Adrenal gland (tissue), 9 donors: ENCODE measurements at regions not wholly inside any gene's neighbourhood (a gene's known extent, or its start where the extent isn't known, plus 50 kb on each side); places are given as distances from the start of the nearest gene placed in this dataset.

Experiments used
- DNase-seq, 7 donors: peaks; one replicate each; pipeline ENCODE4 v3.0.0-alpha.2; 2019 to 2020
- H3K27ac ChIP-seq, 5 donors: fragments of 200-600 bp; sonication (generic) in 4 of 5; 1 replicate in 3 of 5; 2 replicates in 2 of 5; pipeline versions ENCODE4 v1.5.1 to v1.8.0; 2016 to 2020; ENCODE audit warnings: mild to moderate bottlenecking in 1 of 5
- H3K27me3 ChIP-seq: fragments of 200-600 bp; 2 replicates; pipeline ENCODE4 v1.8.0; 2021
- H3K36me3 ChIP-seq, 2 donors: fragments of 200-600 bp; replicated peaks in 1 of 2; 1 replicate in 1 of 2; 2 replicates in 1 of 2; pipeline versions ENCODE4 v1.5.1 to v1.8.0; 2018 to 2022
- H3K4me1 ChIP-seq, 2 donors: fragments of 200-600 bp; replicated peaks in 1 of 2; 1 replicate in 1 of 2; 2 replicates in 1 of 2; pipeline versions ENCODE4 v1.5.1 to v1.8.0; 2018 to 2021
- H3K4me3 ChIP-seq, 4 donors: fragments of 200-600 bp; sonication (generic) in 3 of 4; one replicate each; pipeline ENCODE4 v1.5.1; 2016 to 2018
- H3K9me3 ChIP-seq, 3 donors: fragments of 200-600 bp; sonication (generic) in 1 of 3; replicated peaks in 1 of 3; 1 replicate in 2 of 3; 2 replicates in 1 of 3; pipeline versions ENCODE4 v1.5.1 to v1.8.0; 2016 to 2021
- CTCF ChIP-seq, 6 experiments: fragments of 450-650 bp in 4 of 6; fragments of 200-600 bp in 2 of 6; sonication (generic) in 1 of 6; IDR thresholded peaks; 1 replicate in 5 of 6; 2 replicates in 1 of 6; pipeline versions ENCODE4 v1.5.1 to v1.8.0; 2016 to 2021; ENCODE audit warnings: antibody characterized with exemption in 6 of 6, mild to moderate bottlenecking in 2 of 6, moderate library complexity in 1 of 6
- POLR2A ChIP-seq, 2 donors: fragments of 450-650 bp; IDR thresholded peaks; one replicate each; pipeline ENCODE4 v1.6.1; 2017; ENCODE audit warnings: antibody characterized with exemption in 2 of 2, mild to moderate bottlenecking in 2 of 2, moderate library complexity in 1 of 2
- WGBS, 4 donors: extraction: QIAGEN DNeasy Blood & Tissue Kit in 2 of 4; methylation state at CpG; one replicate each; pipeline versions ENCODE4 v1.1.5 to v1.1.7; 2013 to 2017; 5-methylcytosine and 5-hydroxymethylcytosine counted together
- intact Hi-C, 2 donors: fragments of 100-400 bp; cut with DNase I; formaldehyde crosslinking; loops; one replicate each; pipeline versions ENCODE4 v1.14.1 to v1.15.0; 2022 to 2023
- donor health status: healthy with polysubstance abuse.
- donor health status: Bipolar disorder and iron deficiency.
- donor health status: DM: yes; HTN: yes; CAD: no.
- donor health status: DM: no; HTN: no; CAD: no.
- donor health status: DM: no; HTN: no; CAD: no.

DNA sequence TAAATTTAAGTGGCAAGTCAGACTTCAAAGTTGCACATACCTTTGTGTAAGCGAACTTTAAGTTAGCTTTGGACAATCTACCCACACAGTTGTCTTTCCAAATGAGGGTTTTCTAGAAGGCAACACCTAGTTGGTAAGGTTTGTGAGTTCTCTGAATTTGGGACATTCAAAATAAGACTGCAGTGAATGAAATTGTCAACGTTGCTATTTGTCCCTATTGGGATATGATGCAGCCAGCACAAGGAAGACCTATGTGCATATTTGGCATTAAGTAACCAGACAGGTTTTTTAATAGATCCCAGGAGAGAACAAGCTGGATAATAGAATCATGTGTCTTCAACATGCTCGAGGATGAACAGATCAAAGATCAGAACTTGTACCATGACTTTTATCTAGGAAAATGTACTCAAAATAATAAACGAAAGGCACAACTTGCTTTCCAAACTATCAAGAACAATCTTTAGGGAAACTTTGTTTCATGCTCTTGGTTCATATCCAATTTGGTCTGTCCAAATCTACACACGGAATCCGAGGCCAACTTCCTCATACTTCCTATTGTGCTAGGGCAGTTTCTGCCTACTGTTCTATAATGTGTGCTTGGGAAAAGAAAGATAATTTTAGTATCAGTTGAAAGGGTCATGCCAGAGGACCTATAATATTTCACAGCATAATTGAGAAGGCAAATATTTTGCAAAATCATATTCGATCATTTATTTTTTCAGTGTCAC lies 284.2 kb upstream of the SOX5 start:
- Histone ChIP-seq H3K4me1 (no peaks in the 10 kb centered on the region), H3K4me3 (no peak overlapping the region), H3K27me3 (no peaks in the 10 kb centered on the region), H3K27ac (no peak overlapping the region), H3K9me3 (no peaks in the 10 kb centered on the region), H3K36me3 (no peaks in the 10 kb centered on the region)
- no peak for DNase-seq
- TF ChIP-seq POLR2A (IDR thresholded peaks at IDR 0.05) (no peak), CTCF (IDR thresholded peaks at IDR 0.05) (no peak)
- 61 to 68% (median 66%) methylated on average over 7 of the region's 7 CpGs for WGBS, 4 donors
- intact Hi-C loops = no loop called here

- intact Hi-C loops = no loop called here
- 74 to 81% (median 79%) methylated on average over 2 of the region's 2 CpGs for WGBS, 4 donors
- no peak overlapping the region for H3K4me3 ChIP-seq
- no peak for TF ChIP-seq CTCF (IDR thresholded peaks at IDR 0.05)
- no peak for TF ChIP-seq POLR2A (IDR thresholded peaks at IDR 0.05)
- no peaks in the 10 kb centered on the region for H3K4me1 ChIP-seq
- no peaks in the 10 kb centered on the region for H3K27me3 ChIP-seq
- DNase-seq = no peak
- H3K27ac ChIP-seq = no peak overlapping the region
- no peaks in the 10 kb centered on the region for H3K9me3 ChIP-seq
- no peaks in the 10 kb centered on the region for H3K36me3 ChIP-seq
Measured at GRCh38 chr12:24232531-24232930, 283.1 kb upstream of the SOX5 start.

DNA sequence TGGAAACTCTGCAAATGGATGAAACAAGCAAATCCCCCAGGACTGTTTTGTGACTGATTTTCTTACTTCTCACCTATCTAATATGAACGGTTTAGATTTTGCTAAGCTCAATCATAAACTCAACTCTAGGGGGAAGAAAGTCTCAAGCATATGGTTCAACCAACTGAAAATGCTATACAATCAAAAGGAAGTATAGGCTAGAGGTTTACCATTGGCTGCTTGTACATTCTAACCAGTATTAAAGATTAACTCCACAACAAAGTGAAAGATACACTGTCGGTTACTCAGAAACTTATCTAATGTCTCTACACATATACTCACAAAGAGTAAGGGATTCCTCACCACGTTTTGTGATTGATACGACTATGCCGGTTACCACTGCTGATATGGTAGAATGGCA lies 281.8 kb upstream of the SOX5 start:
- TF ChIP-seq POLR2A (IDR thresholded peaks at IDR 0.05) = no peak
- TF ChIP-seq CTCF (IDR thresholded peaks at IDR 0.05) = no peak
- intact Hi-C loops = no loop called here
- WGBS, 4 donors = 83 to 90% (median 87%) methylated on average over 5 of the region's 5 CpGs
- DNase-seq = no peak
- Histone ChIP-seq H3K27ac (no peak overlapping the region), H3K36me3 (no peaks in the 10 kb centered on the region), H3K4me1 (no peaks in the 10 kb centered on the region), H3K4me3 (no peak overlapping the region), H3K27me3 (no peaks in the 10 kb centered on the region), H3K9me3 (no peaks in the 10 kb centered on the region)

DNA sequence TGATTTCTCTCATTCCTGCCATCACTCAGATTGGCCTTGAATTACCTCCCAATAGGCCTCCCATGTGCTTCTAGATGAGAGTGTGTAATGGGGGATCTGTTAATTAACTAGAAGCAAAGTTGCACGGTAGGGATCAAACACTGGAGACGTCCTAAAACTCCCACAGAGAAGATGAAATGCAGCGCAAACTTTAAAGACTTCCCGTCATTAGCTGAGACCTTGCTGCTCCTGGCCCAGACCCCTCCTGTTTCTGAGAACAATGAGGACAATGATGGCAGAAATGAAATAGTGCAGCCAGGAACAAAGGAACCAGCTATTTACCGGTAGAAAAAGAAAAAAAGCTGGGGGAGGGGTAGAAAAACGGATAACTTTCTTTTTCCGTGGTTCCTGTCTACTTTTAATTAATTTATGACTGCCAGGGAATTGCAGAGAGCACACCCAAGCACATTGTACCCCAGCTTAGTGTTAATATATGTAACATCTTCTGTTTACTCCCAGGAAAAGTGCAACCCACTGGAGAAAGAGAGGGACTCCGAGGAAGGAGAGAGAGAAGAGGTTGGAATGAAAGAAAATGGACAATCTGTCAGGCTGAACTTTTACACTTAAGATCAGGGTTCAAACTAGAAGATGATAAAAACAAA lies 280.7 kb upstream of the SOX5 start:
- Histone ChIP-seq H3K9me3 (no peaks in the 10 kb centered on the region), H3K4me1 (no peaks in the 10 kb centered on the region), H3K27ac (no peak overlapping the region), H3K27me3 (no peaks in the 10 kb centered on the region), H3K4me3 (no peak overlapping the region), H3K36me3 (no peaks in the 10 kb centered on the region)
- 39 to 51% (median 47%) methylated on average over 8 of the region's 8 CpGs for WGBS, 4 donors
- DNase-seq = no peak
- TF ChIP-seq CTCF (IDR thresholded peaks at IDR 0.05) (no peak), POLR2A (IDR thresholded peaks at IDR 0.05) (no peak)
- intact Hi-C loops = no loop called here
